B cell (primary cell): ENCODE measurements at regions not wholly inside any gene's neighbourhood (a gene's known extent, or its start where the extent isn't known, plus 50 kb on each side); places are given as distances from the start of the nearest gene placed in this dataset.

ENCODE experiments used
- EZH2 ChIP-seq: IDR thresholded peaks from 2 replicates; pipeline ENCODE4 v1.6.1; 2012; ENCODE audit warnings: borderline replicate concordance, low read depth, mild to moderate bottlenecking, moderate library complexity, low read length; ENCODE audit not compliant: insufficient read depth, poor library complexity, severe bottlenecking
- TF ChIP-seq, protein P1 (sequence below): fragments of 200-600 bp; IDR thresholded peaks from one replicate; pipeline ENCODE4 v1.8.0; 2022; ENCODE audit warnings: antibody characterized with exemption, mild to moderate bottlenecking

DNA sequence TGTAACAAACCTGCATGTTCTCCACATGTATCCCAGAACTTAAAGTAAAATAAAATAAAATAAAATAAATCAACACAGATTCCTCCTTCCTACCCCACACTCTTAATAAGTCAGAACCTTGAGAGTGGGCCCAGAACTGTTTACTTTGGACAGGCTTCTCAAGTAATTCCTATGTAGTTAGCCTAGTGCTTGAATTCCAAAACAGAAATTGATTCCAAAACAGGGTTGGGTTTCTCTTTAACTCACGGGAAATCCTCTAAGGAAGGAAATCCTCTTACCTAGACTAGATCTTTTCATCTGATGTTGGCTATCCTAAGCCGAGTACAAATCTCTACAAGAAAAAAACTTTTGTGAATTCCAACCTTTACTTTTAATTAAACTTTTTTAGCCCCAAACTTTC lies 324.7 kb upstream of the C16orf82 start:
- TF ChIP-seq, protein P1, sequence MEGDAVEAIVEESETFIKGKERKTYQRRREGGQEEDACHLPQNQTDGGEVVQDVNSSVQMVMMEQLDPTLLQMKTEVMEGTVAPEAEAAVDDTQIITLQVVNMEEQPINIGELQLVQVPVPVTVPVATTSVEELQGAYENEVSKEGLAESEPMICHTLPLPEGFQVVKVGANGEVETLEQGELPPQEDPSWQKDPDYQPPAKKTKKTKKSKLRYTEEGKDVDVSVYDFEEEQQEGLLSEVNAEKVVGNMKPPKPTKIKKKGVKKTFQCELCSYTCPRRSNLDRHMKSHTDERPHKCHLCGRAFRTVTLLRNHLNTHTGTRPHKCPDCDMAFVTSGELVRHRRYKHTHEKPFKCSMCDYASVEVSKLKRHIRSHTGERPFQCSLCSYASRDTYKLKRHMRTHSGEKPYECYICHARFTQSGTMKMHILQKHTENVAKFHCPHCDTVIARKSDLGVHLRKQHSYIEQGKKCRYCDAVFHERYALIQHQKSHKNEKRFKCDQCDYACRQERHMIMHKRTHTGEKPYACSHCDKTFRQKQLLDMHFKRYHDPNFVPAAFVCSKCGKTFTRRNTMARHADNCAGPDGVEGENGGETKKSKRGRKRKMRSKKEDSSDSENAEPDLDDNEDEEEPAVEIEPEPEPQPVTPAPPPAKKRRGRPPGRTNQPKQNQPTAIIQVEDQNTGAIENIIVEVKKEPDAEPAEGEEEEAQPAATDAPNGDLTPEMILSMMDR, result no peak
- TF ChIP-seq EZH2, result no peak
